NCI-H2227 treated with DMSO at 0.1 percent for 48 hours (cell line): ENCODE measurements at regions not wholly inside any gene's neighbourhood (a gene's known extent, or its start where the extent isn't known, plus 50 kb on each side); places are given as distances from the start of the nearest gene placed in this dataset.
"Not testable (repeated sequence)": the region's sequence is repeated elsewhere in the genome, so short reads cannot be mapped to it uniquely, and the experiment has no call there.

ENCODE experiments used
- DNase-seq: peaks from one replicate; lab custom pipeline; 2025; lab: John Stamatoyannopoulos, UW

GRCh38 chr11:37511425-37511933 lies 913.4 kb upstream of the RAG2 start:
- DNase-seq, result no peak

GRCh38 chr11:37509506-37509905 lies 911.5 kb upstream of the RAG2 start:
- no peak for DNase-seq

GRCh38 chr11:37506531-37506930 lies 908.5 kb upstream of the RAG2 start:
- DNase-seq, result no peak

- no peak for DNase-seq
Measured at GRCh38 chr11:37505406-37505805, 907.4 kb upstream of the RAG2 start.

GRCh38 chr11:37504921-37505320 lies 906.9 kb upstream of the RAG2 start:
- no peak for DNase-seq

GRCh38 chr11:37504060-37504611 lies 906.1 kb upstream of the RAG2 start:
- peak; percentile 92 for DNase-seq

DNA sequence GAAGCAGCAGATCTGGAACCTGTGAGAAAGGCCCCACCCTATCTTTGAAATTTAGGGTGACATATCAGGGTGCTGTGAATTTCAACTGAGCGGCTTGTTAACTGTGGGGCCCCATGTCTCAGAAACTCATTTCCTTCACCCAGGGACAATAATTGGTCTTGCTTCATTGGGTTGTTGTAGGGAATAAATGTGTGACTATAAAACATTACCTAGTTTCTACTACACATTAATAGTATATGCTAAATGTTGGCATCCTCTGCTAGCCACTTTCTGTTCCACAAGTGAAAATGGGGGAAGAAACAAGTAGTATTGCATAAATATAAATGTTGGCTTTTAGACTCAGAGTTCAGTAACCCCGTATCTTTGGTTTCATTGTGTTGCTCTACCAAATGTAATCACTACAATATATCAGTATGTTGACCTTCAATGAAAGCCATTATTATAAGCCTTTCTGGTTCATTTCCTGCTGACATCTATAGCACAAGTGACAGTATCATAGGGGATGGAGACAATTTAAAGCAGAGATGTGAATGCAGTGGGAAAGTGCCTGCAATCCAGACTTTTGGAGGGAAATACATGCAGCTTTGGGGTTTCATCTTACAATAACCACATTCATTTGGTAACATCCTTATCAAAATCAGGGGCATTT lies 905.5 kb upstream of the RAG2 start:
- DNase-seq, result peak; percentile 78

- no peak for DNase-seq
Measured at GRCh38 chr11:37502202-37502601, 904.2 kb upstream of the RAG2 start.

GRCh38 chr11:37500425-37500824 lies 902.4 kb upstream of the RAG2 start:
- no peak for DNase-seq

GRCh38 chr11:37497326-37497725 lies 899.3 kb upstream of the RAG2 start:
- no peak for DNase-seq

DNA sequence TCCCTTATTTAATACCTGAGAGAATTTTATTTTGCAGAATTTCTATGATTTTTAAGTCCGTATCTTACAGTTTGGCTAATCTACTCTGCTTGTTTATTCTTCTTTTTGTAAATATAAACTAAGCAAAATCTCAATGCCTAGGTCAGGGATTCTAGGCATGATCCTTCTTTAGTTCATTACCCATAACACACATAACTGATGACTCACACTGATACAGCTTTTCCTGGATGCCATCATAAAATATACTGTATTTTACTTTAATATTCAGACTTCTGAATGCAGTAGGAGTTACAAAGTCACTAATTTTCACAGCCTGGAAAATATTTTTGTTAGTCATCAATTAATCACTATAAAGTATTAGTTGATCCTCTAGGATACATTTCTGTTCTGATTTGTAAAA lies 898.2 kb upstream of the RAG2 start:
- peak; percentile 44 for DNase-seq

DNA sequence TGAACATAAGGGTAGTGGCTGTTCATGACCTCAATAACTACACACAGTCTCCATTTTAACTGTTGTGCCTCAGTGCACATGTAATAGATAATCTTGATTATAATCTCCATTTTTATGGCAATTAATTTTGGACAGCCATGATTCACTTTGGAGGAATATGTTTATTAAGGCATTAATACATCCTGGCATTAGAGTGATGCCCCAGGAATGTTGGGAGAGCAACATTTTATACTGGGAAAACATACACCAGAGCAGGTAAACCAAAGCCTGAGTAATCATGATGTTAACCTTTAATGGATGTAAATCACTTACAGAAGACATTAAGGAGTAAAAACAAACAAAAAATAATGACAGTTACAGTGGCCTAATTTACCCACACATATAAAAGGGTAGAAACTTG lies 886.3 kb upstream of the RAG2 start:
- DNase-seq, result no peak

DNA sequence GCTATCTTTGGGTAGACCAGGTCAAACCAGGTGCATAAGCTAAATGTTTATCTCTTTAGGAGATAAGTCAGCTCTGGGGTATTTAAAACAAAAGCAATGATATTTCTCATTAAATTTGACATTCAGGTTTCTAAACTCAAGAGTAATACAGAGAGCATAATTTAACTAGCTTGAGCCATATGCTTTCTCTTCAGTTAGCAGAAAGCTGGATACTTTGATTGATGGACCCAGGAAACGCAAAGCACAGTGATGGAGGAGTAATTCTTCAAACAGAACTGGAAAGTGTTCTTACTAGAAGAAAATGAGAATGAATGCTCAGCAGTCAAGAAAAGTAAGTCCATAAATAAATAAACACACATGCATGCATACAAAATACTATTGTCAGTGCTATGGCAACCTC lies 885.7 kb upstream of the RAG2 start:
- no peak for DNase-seq

DNA sequence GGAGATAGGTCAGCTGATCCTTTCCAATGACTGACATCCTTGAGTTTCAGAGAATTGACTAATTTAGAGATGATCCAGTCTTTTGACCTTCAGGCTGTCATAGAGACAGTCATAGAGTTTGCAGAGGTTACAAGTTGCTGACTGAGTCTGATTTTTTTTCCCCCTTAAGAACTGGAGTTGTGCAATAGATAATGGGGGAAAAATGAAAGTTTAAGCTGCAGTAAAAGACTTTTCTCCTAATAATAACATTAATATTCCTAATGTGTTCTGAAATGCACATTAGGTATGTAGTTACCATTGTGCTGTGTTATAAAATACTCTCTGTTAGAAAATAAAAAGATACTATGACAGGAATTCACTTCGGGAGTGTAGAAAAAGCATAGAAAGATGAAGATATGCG lies 876.9 kb upstream of the RAG2 start:
- DNase-seq, result peak; percentile 10

DNA sequence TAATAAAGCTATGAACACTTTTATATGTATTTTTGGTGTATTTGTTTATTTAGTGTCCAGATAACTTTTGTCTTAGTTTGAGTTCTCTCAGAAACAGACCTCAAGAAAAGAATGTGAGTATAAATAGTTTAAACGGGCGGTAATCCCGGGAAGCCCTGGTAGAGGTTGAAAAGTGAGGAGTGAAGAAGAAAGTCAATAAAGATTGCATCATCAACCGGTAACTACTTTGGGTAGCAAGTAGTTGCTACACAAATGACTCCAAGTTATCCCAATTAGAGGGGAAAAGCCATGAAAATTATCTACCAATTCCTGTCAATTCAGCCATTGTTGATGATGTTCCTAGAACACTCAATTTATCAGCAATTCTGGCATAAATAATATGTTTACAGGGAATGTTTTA lies 870.3 kb upstream of the RAG2 start:
- no peak for DNase-seq

- DNase-seq, result no peak
Measured at GRCh38 chr11:37465221-37465620, 867.2 kb upstream of the RAG2 start.

DNA sequence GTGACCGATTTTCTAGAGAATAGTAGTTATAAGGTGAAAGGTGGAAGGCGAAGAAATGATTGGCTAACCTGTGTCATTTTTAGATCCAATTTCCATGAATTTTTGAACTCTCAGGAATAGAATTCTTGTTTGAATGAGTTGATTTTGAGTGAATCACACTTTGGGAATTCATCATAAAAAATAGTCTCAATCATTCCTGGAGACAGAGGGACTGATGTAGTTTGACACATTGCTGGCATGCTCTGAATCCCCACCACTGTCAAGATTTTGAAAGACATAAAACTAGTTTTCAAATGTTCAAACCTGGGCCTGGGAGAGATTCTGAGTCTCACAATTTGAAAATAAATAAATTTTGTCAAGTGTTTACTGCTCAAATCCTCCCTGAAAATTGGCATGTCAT lies 861.4 kb upstream of the RAG2 start:
- DNase-seq, result no peak

- DNase-seq, result no peak
Measured at GRCh38 chr11:37456746-37457145, 858.7 kb upstream of the RAG2 start.

DNA sequence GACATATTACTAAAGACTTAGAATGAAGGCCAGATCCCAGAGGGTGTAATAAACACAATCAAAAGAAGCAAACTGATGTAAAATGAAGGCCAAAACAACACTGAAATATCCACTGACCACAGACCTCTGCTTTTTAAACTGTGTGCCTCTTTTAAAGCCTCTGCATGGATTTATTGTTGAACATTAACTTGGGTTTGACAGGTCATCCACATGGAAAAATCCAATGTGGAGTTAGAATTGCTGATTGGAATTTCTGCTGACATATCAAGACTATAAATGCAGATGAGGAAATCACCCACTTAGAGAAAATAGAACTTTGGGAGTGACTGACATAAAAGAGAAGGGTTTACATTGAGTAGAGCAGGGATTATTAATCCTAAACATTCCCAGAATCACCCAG lies 853.9 kb upstream of the RAG2 start:
- DNase-seq, result no peak

DNA sequence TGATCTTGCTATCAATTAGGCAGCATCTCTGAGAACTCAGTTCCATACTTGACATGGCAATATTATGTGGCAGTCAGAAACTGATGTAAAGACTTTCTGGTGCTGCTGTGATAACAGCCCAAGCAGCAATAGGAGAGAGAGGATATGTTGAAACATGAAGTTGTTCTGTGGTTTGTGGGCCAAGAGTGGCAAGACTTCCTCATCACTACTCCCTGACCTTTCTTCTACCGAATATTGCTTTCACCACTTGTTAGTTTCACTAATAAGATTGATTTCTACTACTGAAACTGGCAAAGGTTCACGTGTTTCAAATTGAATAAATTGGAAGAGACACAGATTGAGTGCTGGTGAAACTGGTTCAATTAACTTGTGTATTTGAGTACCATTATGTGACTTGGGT lies 852.6 kb upstream of the RAG2 start:
- DNase-seq, result no peak

DNA sequence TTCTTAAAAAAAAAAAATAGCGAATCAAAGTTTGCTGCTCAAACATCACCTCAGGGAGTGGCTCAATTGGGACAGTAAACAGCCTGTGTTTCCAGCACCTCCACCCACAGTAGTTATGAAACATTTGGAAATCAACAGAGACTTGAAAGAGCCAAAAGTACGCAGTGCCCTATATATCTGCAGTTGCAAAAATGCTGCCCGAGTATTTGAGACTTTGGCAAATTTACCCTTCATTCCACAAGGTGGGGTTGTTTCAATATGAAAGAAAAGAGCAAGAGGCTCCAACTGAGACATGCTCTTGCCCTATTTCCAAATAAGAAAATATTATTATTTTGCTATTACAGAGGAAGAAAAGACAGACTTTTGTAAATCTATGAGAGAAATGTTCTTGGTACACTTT lies 851.1 kb upstream of the RAG2 start:
- DNase-seq, result peak; percentile 61

DNA sequence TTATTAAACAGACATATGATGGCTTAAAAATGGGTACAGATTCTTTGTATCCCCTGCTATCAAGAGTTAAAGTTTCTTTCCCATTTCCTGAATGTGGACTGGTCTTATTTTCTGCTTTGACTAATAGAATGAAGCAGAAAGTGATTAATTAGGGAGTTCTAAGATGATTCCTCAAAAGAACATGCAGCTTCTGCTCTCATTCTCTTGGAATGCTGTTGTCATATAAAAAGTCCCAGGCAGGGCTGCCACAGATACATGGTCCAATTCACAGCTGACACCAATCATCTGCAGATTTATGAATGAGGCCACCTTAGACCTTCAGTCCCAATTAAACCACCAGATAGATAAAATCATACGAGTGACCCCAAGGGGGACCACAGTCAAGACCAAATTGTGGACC lies 844.5 kb upstream of the RAG2 start:
- DNase-seq, result no peak

DNA sequence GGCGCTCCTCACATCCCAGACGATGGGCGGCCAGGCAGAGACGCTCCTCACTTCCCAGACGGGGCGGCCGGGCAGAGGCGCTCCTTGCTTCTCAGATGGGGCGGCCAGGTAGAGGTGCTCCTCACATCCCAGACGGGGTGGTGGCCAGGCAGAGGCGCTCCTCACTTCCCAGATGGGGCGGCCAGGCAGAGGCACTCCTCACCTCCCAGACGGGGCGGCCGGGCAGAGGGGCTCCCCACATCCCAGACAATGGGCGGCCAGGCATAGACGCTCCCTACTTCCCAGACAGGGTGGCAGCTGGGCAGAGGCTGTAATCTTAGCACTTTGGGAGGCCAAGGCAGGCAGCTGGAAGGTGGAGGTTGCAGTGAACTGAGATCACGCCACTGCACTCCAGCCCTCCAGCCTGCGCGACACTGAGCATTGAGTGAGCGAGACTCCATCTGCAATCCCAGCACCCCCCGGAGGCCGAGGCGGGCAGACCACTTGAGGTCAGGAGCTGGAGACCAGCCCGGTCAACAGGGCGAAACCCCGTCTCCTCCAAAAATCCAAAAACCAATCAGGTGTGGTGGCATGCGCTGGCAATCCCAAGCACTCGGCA lies 833.7 kb upstream of the RAG2 start:
- not testable (repeated sequence) for DNase-seq
